DND-41 (cell line): ENCODE measurements at regions not wholly inside any gene's neighbourhood (a gene's known extent, or its start where the extent isn't known, plus 50 kb on each side); places are given as distances from the start of the nearest gene placed in this dataset.

ENCODE experiments used
- EZH2 ChIP-seq: IDR thresholded peaks from 3 replicates; pipeline ENCODE4 v1.6.1; 2012; ENCODE audit warnings: borderline replicate concordance, low read depth, mild to moderate bottlenecking, moderate library complexity, low read length, inconsistent platforms; ENCODE audit not compliant: severe bottlenecking
- TF ChIP-seq, protein P1 (sequence below): IDR thresholded peaks from 2 replicates; pipeline ENCODE4 v1.5.1; 2012; ENCODE audit warnings: borderline replicate concordance, low read length, moderate library complexity, mild to moderate bottlenecking; ENCODE audit not compliant: poor library complexity, severe bottlenecking; ENCODE audit errors: extremely low read depth

GRCh38 chr4:12583275-12583674 lies 900.9 kb downstream of the RAB28 start:
- TF ChIP-seq, protein P1, sequence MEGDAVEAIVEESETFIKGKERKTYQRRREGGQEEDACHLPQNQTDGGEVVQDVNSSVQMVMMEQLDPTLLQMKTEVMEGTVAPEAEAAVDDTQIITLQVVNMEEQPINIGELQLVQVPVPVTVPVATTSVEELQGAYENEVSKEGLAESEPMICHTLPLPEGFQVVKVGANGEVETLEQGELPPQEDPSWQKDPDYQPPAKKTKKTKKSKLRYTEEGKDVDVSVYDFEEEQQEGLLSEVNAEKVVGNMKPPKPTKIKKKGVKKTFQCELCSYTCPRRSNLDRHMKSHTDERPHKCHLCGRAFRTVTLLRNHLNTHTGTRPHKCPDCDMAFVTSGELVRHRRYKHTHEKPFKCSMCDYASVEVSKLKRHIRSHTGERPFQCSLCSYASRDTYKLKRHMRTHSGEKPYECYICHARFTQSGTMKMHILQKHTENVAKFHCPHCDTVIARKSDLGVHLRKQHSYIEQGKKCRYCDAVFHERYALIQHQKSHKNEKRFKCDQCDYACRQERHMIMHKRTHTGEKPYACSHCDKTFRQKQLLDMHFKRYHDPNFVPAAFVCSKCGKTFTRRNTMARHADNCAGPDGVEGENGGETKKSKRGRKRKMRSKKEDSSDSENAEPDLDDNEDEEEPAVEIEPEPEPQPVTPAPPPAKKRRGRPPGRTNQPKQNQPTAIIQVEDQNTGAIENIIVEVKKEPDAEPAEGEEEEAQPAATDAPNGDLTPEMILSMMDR: no peak
- TF ChIP-seq EZH2: no peak
